NCI-H510A (cell line): ENCODE measurements at regions not wholly inside any gene's neighbourhood (a gene's known extent, or its start where the extent isn't known, plus 50 kb on each side); places are given as distances from the start of the nearest gene placed in this dataset.

Experiments used
- DNase-seq: peaks from one replicate; lab custom pipeline; 2025; lab: John Stamatoyannopoulos, UW

GRCh38 chr10:29857843-29858701, 201.3 kb downstream of the JCAD start:
- no peak for DNase-seq

GRCh38 chr10:29856295-29856694, 203.1 kb downstream of the JCAD start:
- no peak for DNase-seq

- no peak for DNase-seq
Observed at GRCh38 chr10:29853913-29854312, 205.5 kb downstream of the JCAD start.

- DNase-seq: no peak
Observed at GRCh38 chr10:29851241-29851640, 208.1 kb downstream of the JCAD start.

- DNase-seq: no peak
Observed at GRCh38 chr10:29850371-29850770, 209.0 kb downstream of the JCAD start.

GRCh38 chr10:29849886-29850285, 209.5 kb downstream of the JCAD start:
- DNase-seq: no peak

GRCh38 chr10:29849126-29849833, 210.1 kb downstream of the JCAD start:
- no peak for DNase-seq

GRCh38 chr10:29846881-29847280, 212.1 kb upstream of the SVIL start:
- no peak for DNase-seq

GRCh38 chr10:29845166-29845565, 210.4 kb upstream of the SVIL start:
- no peak for DNase-seq

- DNase-seq: no peak
Observed at GRCh38 chr10:29843143-29843542, 208.4 kb upstream of the SVIL start.

GRCh38 chr10:29841724-29842649, 207.2 kb upstream of the SVIL start:
- peak; percentile 83 for DNase-seq

- no peak for DNase-seq
Observed at GRCh38 chr10:29840516-29841276, 205.9 kb upstream of the SVIL start.

- peak; percentile 73 for DNase-seq
Observed at GRCh38 chr10:29839826-29840515, 205.2 kb upstream of the SVIL start.

GRCh38 chr10:29838539-29838938, 203.8 kb upstream of the SVIL start:
- no peak for DNase-seq

- DNase-seq: no peak
Observed at GRCh38 chr10:29837586-29837985, 202.8 kb upstream of the SVIL start.

GRCh38 chr10:29836396-29836795, 201.6 kb upstream of the SVIL start:
- DNase-seq: no peak

- no peak for DNase-seq
Observed at GRCh38 chr10:29835055-29835454, 200.3 kb upstream of the SVIL start.

GRCh38 chr10:29830531-29831512, 196.1 kb upstream of the SVIL start:
- DNase-seq: no peak

- DNase-seq: no peak
Observed at GRCh38 chr10:29829776-29830175, 195.0 kb upstream of the SVIL start.

- no peak for DNase-seq
Observed at GRCh38 chr10:29828956-29829355, 194.2 kb upstream of the SVIL start.
